ENCODE measurements at regions not wholly inside any gene's neighbourhood (a gene's known extent, or its start where the extent isn't known, plus 50 kb on each side); places are given as distances from the start of the nearest gene placed in this dataset.
"Not testable (repeated sequence)": the region's sequence is repeated elsewhere in the genome, so short reads cannot be mapped to it uniquely, and the experiment has no call there.

- no peak for DNase-seq (ENCODE audit: low read depth in 2 of 2)
These were observed 353.6 kb upstream of the SFSWAP start for GRCh38 chr12:131357185-131357747.

GRCh38 chr12:131357920-131358319, 353.0 kb upstream of the SFSWAP start:
- no peak for DNase-seq (ENCODE audit: low read depth in 2 of 2)

- DNase-seq (ENCODE audit: low read depth in 2 of 2) = no peak
These were observed 348.3 kb upstream of the SFSWAP start for GRCh38 chr12:131362291-131363211.

- DNase-seq (ENCODE audit: low read depth in 2 of 2) = no peak
These were observed 347.5 kb upstream of the SFSWAP start for GRCh38 chr12:131363393-131363792.

- no peak for DNase-seq (ENCODE audit: low read depth in 2 of 2)
These were observed 346.9 kb upstream of the SFSWAP start for GRCh38 chr12:131363841-131364495.

- DNase-seq (ENCODE audit: low read depth in 2 of 2) = no peak
These were observed 345.7 kb upstream of the SFSWAP start for GRCh38 chr12:131364903-131365820.

GRCh38 chr12:131365821-131366260, 345.0 kb upstream of the SFSWAP start:
- DNase-seq (ENCODE audit: low read depth in 2 of 2) = no peak

GRCh38 chr12:131366261-131366871, 344.5 kb upstream of the SFSWAP start:
- no peak for DNase-seq (ENCODE audit: low read depth in 2 of 2)

- DNase-seq (ENCODE audit: low read depth in 2 of 2) = not testable (repeated sequence)
These were observed 343.6 kb upstream of the SFSWAP start for GRCh38 chr12:131367067-131367982.

GRCh38 chr12:131367983-131368667, 342.8 kb upstream of the SFSWAP start:
- DNase-seq (ENCODE audit: low read depth in 2 of 2) = no peak

GRCh38 chr12:131368668-131369071, 342.2 kb upstream of the SFSWAP start:
- DNase-seq (ENCODE audit: low read depth in 2 of 2) = no peak

- no peak for DNase-seq (ENCODE audit: low read depth in 2 of 2)
These were observed 341.6 kb upstream of the SFSWAP start for GRCh38 chr12:131369094-131369845.

- no peak for DNase-seq (ENCODE audit: low read depth in 2 of 2)
These were observed 340.6 kb upstream of the SFSWAP start for GRCh38 chr12:131370321-131370720.

GRCh38 chr12:131370791-131371347, 340.0 kb upstream of the SFSWAP start:
- no peak for DNase-seq (ENCODE audit: low read depth in 2 of 2)

GRCh38 chr12:131371401-131372170, 339.3 kb upstream of the SFSWAP start:
- no peak for DNase-seq (ENCODE audit: low read depth in 2 of 2)

- DNase-seq (ENCODE audit: low read depth in 2 of 2) = no peak
These were observed 338.8 kb upstream of the SFSWAP start for GRCh38 chr12:131372171-131372475.

GRCh38 chr12:131372706-131373195, 338.1 kb upstream of the SFSWAP start:
- DNase-seq (ENCODE audit: low read depth in 2 of 2) = no peak

Data from activated CD4-positive, alpha-beta T cell treated with anti-CD3 and anti-CD28 coated beads for 24 hours (primary cell).